ENCODE measurements at regions not wholly inside any gene's neighbourhood (a gene's known extent, or its start where the extent isn't known, plus 50 kb on each side); places are given as distances from the start of the nearest gene placed in this dataset.
A peak's percentile ranks its signal among the peaks of the same experiment; 100 is the strongest.

- H2AFZ ChIP-seq (replicated peaks; ENCODE audit: low read length, poor library complexity): no peak overlapping the region
- TF ChIP-seq CTCF (conservative IDR thresholded peaks at IDR 0.05; ENCODE audit: low read depth, low read length): no peak
- TF ChIP-seq NFE2L2 (IDR thresholded peaks at IDR 0.05; ENCODE audit: low read depth, low read length): no peak
- no peak for TF ChIP-seq RCOR1 (IDR thresholded peaks at IDR 0.05; ENCODE audit: insufficient replicate concordance, low read length)
- no peak for TF ChIP-seq CHD1 (IDR thresholded peaks at IDR 0.05; ENCODE audit: low read depth, low read length)
- no peak for TF ChIP-seq ELK1 (IDR thresholded peaks at IDR 0.05; ENCODE audit: borderline replicate concordance, low read depth, low read length)
- TF ChIP-seq MAFK (IDR thresholded peaks at IDR 0.05; ENCODE audit: low read depth, low read length): no peak
- TF ChIP-seq RAD21 (IDR thresholded peaks at IDR 0.05; ENCODE audit: low read length): no peak
- TF ChIP-seq BHLHE40 (IDR thresholded peaks at IDR 0.05; ENCODE audit: low read depth, low read length): no peak
- TF ChIP-seq MAZ (IDR thresholded peaks at IDR 0.05; ENCODE audit: borderline replicate concordance, low read depth, low read length): no peak
- TF ChIP-seq CEBPB (IDR thresholded peaks at IDR 0.05; ENCODE audit: low read depth, low read length): no peak
- TF ChIP-seq USF2 (IDR thresholded peaks at IDR 0.05; ENCODE audit: low read depth, low read length): no peak
- TF ChIP-seq RFX5 (IDR thresholded peaks at IDR 0.05; ENCODE audit: low read depth, low read length): no peak
- TF ChIP-seq POLR2A (IDR thresholded peaks at IDR 0.05; ENCODE audit: low read depth, low read length): no peak
- TF ChIP-seq SMC3 (IDR thresholded peaks at IDR 0.05; ENCODE audit: low read depth, low read length): no peak
- TF ChIP-seq MXI1 (IDR thresholded peaks at IDR 0.05; ENCODE audit: borderline replicate concordance, low read depth, low read length): no peak
- no peak for TF ChIP-seq FOS (IDR thresholded peaks at IDR 0.05; ENCODE audit: low read depth, low read length)
Observed at GRCh38 chr1:241440904-241441303, 78.7 kb downstream of the FH start.

More at GRCh38 chr1:241440904-241441303, 78.7 kb downstream of the FH start:
- Histone ChIP-seq H3K36me3 (ENCODE audit: control insufficient read depth, insufficient read depth, low read length) (no peaks in the 10 kb centered on the region), H2AK9ac (replicated peaks; ENCODE audit: low read depth, low read length, poor library complexity) (no peak overlapping the region), H2BK20ac (ENCODE audit: low read depth, low read length) (no peak overlapping the region), H2AK5ac (ENCODE audit: low read depth, low read length) (no peak overlapping the region), H3K4me3 (ENCODE audit: insufficient read depth, low read depth, low read length) (no peak overlapping the region), H2BK120ac (ENCODE audit: low read depth, low read length) (no peak overlapping the region), H4K5ac (ENCODE audit: low read depth, low read length) (no peak overlapping the region), H3K14ac (replicated peaks; ENCODE audit: low read depth, low read length) (no peak overlapping the region), H3K4me2 (ENCODE audit: low read depth, low read length) (no peak overlapping the region), H3K23ac (ENCODE audit: low read depth, low read length) (no peak overlapping the region), H4K8ac (ENCODE audit: low read depth in 2 of 2, low read length in 2 of 2) (no peak overlapping the region), H3K4ac (ENCODE audit: low read depth, low read length) (no peak overlapping the region), H3K9me1 (ENCODE audit: insufficient read depth, low read length) (no peaks in the 10 kb centered on the region), H4K91ac (ENCODE audit: insufficient read depth, low read depth, low read length) (no peak overlapping the region), H4K20me1 (ENCODE audit: insufficient read depth, low read length) (no peaks in the 10 kb centered on the region), H3K27me3 (ENCODE audit: control insufficient read depth, insufficient read depth, low read length) (no peaks in the 10 kb centered on the region; the same call in 1 of the 2 replicates), H3K27ac (ENCODE audit: insufficient read depth, low read length) (no peak overlapping the region), H2BK15ac (ENCODE audit: low read depth, low read length) (no peak overlapping the region), H3K18ac (ENCODE audit: low read depth, low read length) (no peak overlapping the region), H3K4me1 (ENCODE audit: control insufficient read depth, insufficient read depth, low read length) (no peaks in the 10 kb centered on the region), H2BK5ac (ENCODE audit: low read depth, low read length, poor library complexity, severe bottlenecking) (no peak overlapping the region), H3K9ac (ENCODE audit: low read depth, low read length) (no peak overlapping the region), H3K9me3 (ENCODE audit: control insufficient read depth, insufficient read depth, low read length) (peaks cover 2% of the 10 kb centered on the region; the same call in 1 of the 2 replicates), H3K79me1 (ENCODE audit: low read depth in 1 of 2, low read length in 2 of 2) (no peaks in the 10 kb centered on the region), H3K56ac (ENCODE audit: extremely low read depth, insufficient read depth, low read length) (no peak overlapping the region)
- no CpG with 5 or more reads among the region's 2 CpGs for WGBS, 2 experiments (ENCODE audit: extremely low coverage in 2 of 2, insufficient read length in 1 of 2)
- CTCF ChIA-PET: no interaction called here
- peak; percentile 21 for DNase-seq
- dilution Hi-C loops (cut with HindIII; ENCODE audit: low sequenced_read_pairs, unreplicated experiment) (no loop called here), intact Hi-C loops (cut with micrococcal nuclease) (no loop called here), in situ Hi-C loops (cut with MboI; ENCODE audit: low sequenced_read_pairs) (no loop called here)
- BruUV-seq (replicated peaks): no TSS peak
- POLR2A ChIA-PET (ENCODE audit: unreplicated experiment): no interaction called here
- ATAC-seq (ENCODE audit: low read depth): no peak
